Adipocyte (in vitro differentiated cells): ENCODE measurements at regions not wholly inside any gene's neighbourhood (a gene's known extent, or its start where the extent isn't known, plus 50 kb on each side); places are given as distances from the start of the nearest gene placed in this dataset.

ENCODE experiments used
- DNase-seq: peaks from one replicate; pipeline ENCODE4 v3.0.0-alpha.2; 2015; ENCODE audit warnings: low read depth
- H3K27me3 ChIP-seq: replicated peaks from 2 replicates; pipeline ENCODE4 v1.7.0; 2013; ENCODE audit warnings: mild to moderate bottlenecking, low read length, moderate library complexity; ENCODE audit not compliant: control insufficient read depth, insufficient read depth
- H3K36me3 ChIP-seq: 2 replicates; pipeline ENCODE4 v1.7.0; 2013; ENCODE audit warnings: low read length, mild to moderate bottlenecking, moderate library complexity; ENCODE audit not compliant: control insufficient read depth, insufficient read depth, severe bottlenecking
- H3K4me1 ChIP-seq: 2 replicates; pipeline ENCODE4 v1.7.0; 2013; ENCODE audit warnings: mild to moderate bottlenecking, low read length, moderate library complexity; ENCODE audit not compliant: control insufficient read depth, insufficient read depth
- H3K4me3 ChIP-seq: 2 replicates; pipeline ENCODE4 v1.7.0; 2013; ENCODE audit warnings: mild to moderate bottlenecking, low read length, moderate library complexity
- H3K9ac ChIP-seq: 2 replicates; pipeline ENCODE4 v1.7.0; 2013; ENCODE audit warnings: mild to moderate bottlenecking, low read length, moderate library complexity
- H3K9me3 ChIP-seq: 2 replicates; pipeline ENCODE4 v1.7.0; 2013; ENCODE audit warnings: mild to moderate bottlenecking, low read length, moderate library complexity; ENCODE audit not compliant: control insufficient read depth

GRCh38 chr13:85216576-85216975, 582.6 kb downstream of the SLITRK6 start:
- Histone ChIP-seq H3K9ac (no peak overlapping the region), H3K27me3 (no peaks in the 10 kb centered on the region), H3K9me3 (no peaks in the 10 kb centered on the region), H3K4me3 (no peak overlapping the region), H3K4me1 (peaks cover 3% of the 10 kb centered on the region), H3K36me3 (no peaks in the 10 kb centered on the region)
- peak; percentile 32 for DNase-seq

- Histone ChIP-seq H3K4me1 (peaks cover 3% of the 10 kb centered on the region), H3K9me3 (no peaks in the 10 kb centered on the region), H3K36me3 (no peaks in the 10 kb centered on the region), H3K27me3 (no peaks in the 10 kb centered on the region), H3K4me3 (no peak overlapping the region), H3K9ac (no peak overlapping the region)
- DNase-seq: no peak
Observed at GRCh38 chr13:85212692-85213091, 586.5 kb downstream of the SLITRK6 start.

GRCh38 chr13:85204668-85205344, 594.4 kb downstream of the SLITRK6 start:
- Histone ChIP-seq H3K9ac (no peak overlapping the region), H3K4me1 (no peaks in the 10 kb centered on the region), H3K4me3 (no peak overlapping the region), H3K9me3 (no peaks in the 10 kb centered on the region), H3K27me3 (no peaks in the 10 kb centered on the region), H3K36me3 (no peaks in the 10 kb centered on the region)
- no peak for DNase-seq

GRCh38 chr13:85197431-85197830, 601.8 kb downstream of the SLITRK6 start:
- Histone ChIP-seq H3K4me1 (no peaks in the 10 kb centered on the region), H3K27me3 (no peaks in the 10 kb centered on the region), H3K36me3 (no peaks in the 10 kb centered on the region), H3K4me3 (no peak overlapping the region), H3K9ac (no peak overlapping the region), H3K9me3 (no peaks in the 10 kb centered on the region)
- no peak for DNase-seq

GRCh38 chr13:85194482-85194881, 604.7 kb downstream of the SLITRK6 start:
- no peaks in the 10 kb centered on the region for H3K36me3 ChIP-seq
- H3K9me3 ChIP-seq: no peaks in the 10 kb centered on the region
- DNase-seq: no peak
- H3K4me3 ChIP-seq: no peak overlapping the region
- no peak overlapping the region for H3K9ac ChIP-seq
- no peaks in the 10 kb centered on the region for H3K27me3 ChIP-seq
- no peaks in the 10 kb centered on the region for H3K4me1 ChIP-seq

GRCh38 chr13:85191996-85192718, 607.1 kb downstream of the SLITRK6 start:
- no peak overlapping the region for H3K4me3 ChIP-seq
- H3K4me1 ChIP-seq: no peaks in the 10 kb centered on the region
- H3K36me3 ChIP-seq: no peaks in the 10 kb centered on the region
- H3K27me3 ChIP-seq: no peaks in the 10 kb centered on the region
- H3K9ac ChIP-seq: no peak overlapping the region
- no peaks in the 10 kb centered on the region for H3K9me3 ChIP-seq
- DNase-seq: no peak

- Histone ChIP-seq H3K9me3 (peaks cover 2% of the 10 kb centered on the region), H3K27me3 (no peaks in the 10 kb centered on the region), H3K4me1 (no peaks in the 10 kb centered on the region), H3K9ac (no peak overlapping the region), H3K36me3 (no peaks in the 10 kb centered on the region), H3K4me3 (no peak overlapping the region)
- DNase-seq: no peak
Observed at GRCh38 chr13:85186356-85187045, 612.7 kb downstream of the SLITRK6 start.

GRCh38 chr13:85174291-85174690, 624.9 kb downstream of the SLITRK6 start:
- Histone ChIP-seq H3K27me3 (no peaks in the 10 kb centered on the region), H3K36me3 (no peaks in the 10 kb centered on the region), H3K9me3 (no peaks in the 10 kb centered on the region), H3K4me3 (no peak overlapping the region), H3K9ac (no peak overlapping the region), H3K4me1 (no peaks in the 10 kb centered on the region)
- no peak for DNase-seq

GRCh38 chr13:85170372-85170771, 628.8 kb downstream of the SLITRK6 start:
- Histone ChIP-seq H3K27me3 (no peaks in the 10 kb centered on the region), H3K36me3 (no peaks in the 10 kb centered on the region), H3K9me3 (no peaks in the 10 kb centered on the region), H3K4me1 (no peaks in the 10 kb centered on the region), H3K4me3 (no peak overlapping the region), H3K9ac (no peak overlapping the region)
- no peak for DNase-seq

- Histone ChIP-seq H3K4me3 (no peak overlapping the region), H3K27me3 (no peaks in the 10 kb centered on the region), H3K4me1 (no peaks in the 10 kb centered on the region), H3K9me3 (no peaks in the 10 kb centered on the region), H3K36me3 (no peaks in the 10 kb centered on the region), H3K9ac (no peak overlapping the region)
- DNase-seq: peak; percentile 55
Observed at GRCh38 chr13:85166891-85167290, 632.3 kb downstream of the SLITRK6 start.

GRCh38 chr13:85163063-85163462, 636.2 kb downstream of the SLITRK6 start:
- no peak overlapping the region for H3K9ac ChIP-seq
- no peak overlapping the region for H3K4me3 ChIP-seq
- no peaks in the 10 kb centered on the region for H3K4me1 ChIP-seq
- H3K9me3 ChIP-seq: no peaks in the 10 kb centered on the region
- DNase-seq: no peak
- H3K27me3 ChIP-seq: no peaks in the 10 kb centered on the region
- no peaks in the 10 kb centered on the region for H3K36me3 ChIP-seq
